ENCODE measurements at regions not wholly inside any gene's neighbourhood (a gene's known extent, or its start where the extent isn't known, plus 50 kb on each side); places are given as distances from the start of the nearest gene placed in this dataset.

DNA sequence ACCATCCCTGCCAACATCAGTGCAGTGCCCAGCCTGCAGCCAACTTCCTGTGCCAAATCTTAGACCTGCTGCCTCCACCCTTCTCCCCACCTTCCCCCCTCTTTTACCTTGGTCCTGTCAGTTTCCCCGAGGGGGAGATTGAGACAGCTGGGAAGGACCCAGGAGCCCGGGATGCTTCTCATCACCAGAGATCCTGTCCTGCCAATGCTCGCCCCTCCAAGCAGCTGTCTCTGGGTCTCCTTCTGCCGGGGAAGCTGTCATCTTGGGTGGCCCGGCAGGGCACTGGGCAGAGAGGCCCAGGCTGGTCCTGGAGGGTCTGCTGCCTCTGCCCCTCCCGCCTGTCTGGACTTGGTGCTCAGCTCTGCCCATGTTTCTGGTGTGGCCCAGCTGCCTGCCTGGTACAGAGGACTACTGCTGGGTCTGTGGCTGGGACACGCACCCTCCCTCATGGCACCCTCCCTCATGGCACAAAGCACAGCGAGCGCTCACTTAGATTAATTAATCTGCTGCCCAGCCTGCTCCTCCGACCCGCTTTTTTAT lies 60.4 kb upstream of the THY1 start:
- intact Hi-C loops (cut with micrococcal nuclease), result no loop called here
- no peaks in the 10 kb centered on the region for H3K36me3 Mint-ChIP-seq (ENCODE audit: low read depth)
- H3K4me3 Mint-ChIP-seq, result no peak overlapping the region
- peaks cover 47% of the 10 kb centered on the region for H3K27me3 Mint-ChIP-seq
- peaks cover 5% of the 10 kb centered on the region for H3K4me1 Mint-ChIP-seq
- TF ChIP-seq, protein P1, sequence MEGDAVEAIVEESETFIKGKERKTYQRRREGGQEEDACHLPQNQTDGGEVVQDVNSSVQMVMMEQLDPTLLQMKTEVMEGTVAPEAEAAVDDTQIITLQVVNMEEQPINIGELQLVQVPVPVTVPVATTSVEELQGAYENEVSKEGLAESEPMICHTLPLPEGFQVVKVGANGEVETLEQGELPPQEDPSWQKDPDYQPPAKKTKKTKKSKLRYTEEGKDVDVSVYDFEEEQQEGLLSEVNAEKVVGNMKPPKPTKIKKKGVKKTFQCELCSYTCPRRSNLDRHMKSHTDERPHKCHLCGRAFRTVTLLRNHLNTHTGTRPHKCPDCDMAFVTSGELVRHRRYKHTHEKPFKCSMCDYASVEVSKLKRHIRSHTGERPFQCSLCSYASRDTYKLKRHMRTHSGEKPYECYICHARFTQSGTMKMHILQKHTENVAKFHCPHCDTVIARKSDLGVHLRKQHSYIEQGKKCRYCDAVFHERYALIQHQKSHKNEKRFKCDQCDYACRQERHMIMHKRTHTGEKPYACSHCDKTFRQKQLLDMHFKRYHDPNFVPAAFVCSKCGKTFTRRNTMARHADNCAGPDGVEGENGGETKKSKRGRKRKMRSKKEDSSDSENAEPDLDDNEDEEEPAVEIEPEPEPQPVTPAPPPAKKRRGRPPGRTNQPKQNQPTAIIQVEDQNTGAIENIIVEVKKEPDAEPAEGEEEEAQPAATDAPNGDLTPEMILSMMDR (IDR thresholded peaks at IDR 0.05), result no peak
- CTCF ChIA-PET, result interaction anchor here (0.6 kb wide), 1 partner anchor 16 kb away, joined by 3 read pairs; no protein-coding TSS in a partner anchor
- H3K27ac Mint-ChIP-seq, result no peak overlapping the region
- no peaks in the 10 kb centered on the region for H3K9me3 Mint-ChIP-seq
- POLR2A ChIA-PET, result no interaction called here
- ATAC-seq (ENCODE audit: low read depth) (no peak), DNase-seq (peak; percentile 3)

DNA sequence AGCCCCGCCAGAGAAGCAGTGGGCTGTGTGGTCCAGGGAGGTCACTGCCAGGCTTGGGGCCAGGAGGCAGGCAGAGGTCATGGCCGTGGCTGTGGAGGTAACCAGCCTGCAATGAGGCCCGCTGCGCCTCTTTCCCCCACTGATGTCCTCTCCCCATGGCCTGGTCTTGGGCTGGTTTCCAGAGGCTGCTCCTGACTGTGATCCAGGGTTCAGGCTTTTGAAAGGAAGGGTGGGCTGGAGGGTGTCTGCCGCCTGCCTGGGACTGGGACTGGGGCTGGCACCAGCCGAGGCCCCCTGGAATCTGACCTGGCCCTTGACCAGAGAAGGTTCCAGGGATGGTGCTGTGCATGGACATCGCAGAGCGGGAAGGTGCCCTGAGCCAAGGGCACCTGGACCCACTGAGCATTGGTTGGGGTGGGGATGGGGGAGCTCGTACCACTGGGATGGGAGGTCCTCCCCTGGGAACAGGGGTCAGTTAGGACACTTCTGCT lies 59.6 kb upstream of the THY1 start:
- CTCF ChIA-PET, result interaction anchor here (0.6 kb wide), 1 partner anchor 15 kb away, joined by 3 read pairs; no protein-coding TSS in a partner anchor

DNA sequence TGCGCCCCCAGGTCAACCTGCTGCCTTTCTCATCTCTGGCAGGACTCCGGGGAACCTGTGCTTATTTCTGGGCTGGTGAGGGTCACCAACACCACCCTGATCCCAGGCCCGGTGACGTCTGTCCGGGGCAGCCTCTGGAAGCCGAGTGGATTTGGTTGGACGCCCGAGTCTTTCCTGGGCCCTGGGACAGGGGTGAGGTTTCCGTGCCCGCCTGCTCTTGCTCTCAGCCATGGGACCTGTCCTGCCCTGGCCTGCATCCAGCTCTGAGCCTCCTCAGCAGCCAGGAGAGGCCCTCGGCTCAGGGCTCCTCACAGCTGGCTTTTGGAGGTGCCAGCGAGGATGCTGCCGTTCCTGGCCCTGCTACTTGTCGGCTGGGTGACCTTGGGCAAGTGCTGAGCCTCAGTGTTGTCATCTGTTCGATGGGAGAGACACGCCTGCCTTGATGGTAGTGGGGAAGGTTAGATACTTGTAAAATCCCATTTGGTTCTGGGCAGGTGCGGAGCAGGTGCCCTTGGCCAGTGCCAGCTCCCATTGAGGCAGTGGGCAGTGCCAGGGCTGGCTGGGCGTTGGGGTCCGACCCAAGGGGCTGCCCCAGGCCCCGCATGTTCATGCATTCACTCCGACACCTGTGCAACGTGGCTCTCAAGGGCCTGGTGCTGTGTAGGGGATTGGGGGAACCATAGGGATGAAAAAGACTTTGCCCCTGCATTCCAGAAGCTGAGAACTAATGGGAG lies 58.9 kb upstream of the THY1 start:
- ATAC-seq (ENCODE audit: low read depth), result no peak
- H3K27me3 Mint-ChIP-seq, result peaks cover 41% of the 10 kb centered on the region

More for the DNA sequence above, 59.6 kb upstream of the THY1 start:
- Mint-ChIP-seq H3K36me3 (ENCODE audit: low read depth) (no peaks in the 10 kb centered on the region), H3K27me3 (peaks cover 42% of the 10 kb centered on the region), H3K27ac (no peak overlapping the region), H3K9me3 (no peaks in the 10 kb centered on the region), H3K4me3 (no peak overlapping the region), H3K4me1 (peaks cover 5% of the 10 kb centered on the region)
- POLR2A ChIA-PET, result no interaction called here
- intact Hi-C loops (cut with micrococcal nuclease), result no loop called here
- DNase-seq (peak; percentile 8), ATAC-seq (ENCODE audit: low read depth) (no peak)
- TF ChIP-seq, protein P1 (IDR thresholded peaks at IDR 0.05), result no peak

DNA sequence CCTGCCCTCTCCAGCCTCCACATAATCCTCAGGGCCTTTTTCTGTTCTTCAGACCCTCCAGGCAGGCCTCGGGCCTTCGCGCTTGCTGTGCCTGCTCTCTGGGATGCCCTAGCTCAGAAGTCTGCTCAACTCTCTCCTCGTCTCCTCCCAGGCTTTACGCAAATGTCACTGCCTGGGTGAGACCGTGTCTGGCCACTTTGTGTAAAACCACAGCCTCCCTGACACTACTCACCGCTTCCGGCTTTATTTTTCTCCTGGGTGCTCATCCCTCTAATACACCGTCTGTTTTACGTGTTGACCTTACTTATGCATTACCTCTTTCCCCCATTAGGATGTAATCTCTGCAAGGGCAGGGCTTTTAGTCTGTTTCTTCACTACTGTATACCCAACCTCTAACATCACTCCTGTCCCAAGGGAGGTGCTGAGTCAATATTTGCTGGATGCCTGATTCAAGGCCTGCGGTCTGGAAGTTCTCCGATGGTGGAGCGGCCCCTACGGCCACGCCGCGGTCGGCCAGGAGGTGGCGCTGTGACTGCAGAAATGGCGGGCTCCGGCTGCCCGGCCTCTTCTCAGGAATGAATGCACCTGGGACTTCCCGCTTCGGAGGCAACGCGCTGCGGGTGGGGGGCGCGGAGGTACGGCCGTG lies 58.2 kb upstream of the THY1 start:
- H3K27me3 Mint-ChIP-seq, result peaks cover 40% of the 10 kb centered on the region
- no peaks in the 10 kb centered on the region for H3K36me3 Mint-ChIP-seq (ENCODE audit: low read depth)
- intact Hi-C loops (cut with micrococcal nuclease), result loop anchor here (1.0 kb wide), 5 partner anchors 53 to 822 kb away; partner anchors contain the start of gene NECTIN1
- H3K4me3 Mint-ChIP-seq, result no peak overlapping the region
- ATAC-seq (ENCODE audit: low read depth), result peak; percentile 79
- H3K27ac Mint-ChIP-seq, result no peak overlapping the region
- H3K9me3 Mint-ChIP-seq, result no peaks in the 10 kb centered on the region
- POLR2A ChIA-PET, result interaction anchor here (1.3 kb wide), 1 partner anchor 53 kb away, joined by 3 read pairs; no protein-coding TSS in a partner anchor
- peak; percentile 70 for DNase-seq
- CTCF ChIA-PET, result interaction anchor here (0.9 to 2.6 kb wide), 5 partner anchors 38 to 628 kb away, joined by 3 to 22 read pairs (median 5); no protein-coding TSS in a partner anchor
- TF ChIP-seq, protein P1 (IDR thresholded peaks at IDR 0.05), result no peak
- H3K4me1 Mint-ChIP-seq, result peaks cover 5% of the 10 kb centered on the region

More for the DNA sequence above, 58.9 kb upstream of the THY1 start:
- no peaks in the 10 kb centered on the region for H3K9me3 Mint-ChIP-seq
- no peak overlapping the region for H3K4me3 Mint-ChIP-seq
- intact Hi-C loops (cut with micrococcal nuclease), result loop anchor here (1.0 kb wide), 5 partner anchors 52 to 821 kb away; partner anchors contain the start of gene NECTIN1
- H3K27ac Mint-ChIP-seq, result no peak overlapping the region
- H3K36me3 Mint-ChIP-seq (ENCODE audit: low read depth), result no peaks in the 10 kb centered on the region
- CTCF ChIA-PET, result interaction anchor here (0.9 to 2.6 kb wide), 2 partner anchors 37 to 52 kb away, joined by 3 to 22 read pairs; no protein-coding TSS in a partner anchor
- POLR2A ChIA-PET, result interaction anchor here (1.3 kb wide), 1 partner anchor 53 kb away, joined by 3 read pairs; no protein-coding TSS in a partner anchor
- TF ChIP-seq, protein P1 (IDR thresholded peaks at IDR 0.05), result no peak
- H3K4me1 Mint-ChIP-seq, result peaks cover 5% of the 10 kb centered on the region
- no peak for DNase-seq
